ENCODE measurements at regions not wholly inside any gene's neighbourhood (a gene's known extent, or its start where the extent isn't known, plus 50 kb on each side); places are given as distances from the start of the nearest gene placed in this dataset.

GRCh38 chr18:78642296-78642951 lies 337.2 kb upstream of the SALL3 start:
- no peak overlapping the region for H3K4me3 ChIP-seq (ENCODE audit: low read depth, low read length)
- TF ChIP-seq CTCF (IDR thresholded peaks at IDR 0.05; ENCODE audit: borderline replicate concordance, insufficient read depth, low read depth, low read length): no peak

GRCh38 chr18:78643004-78643403 lies 336.6 kb upstream of the SALL3 start:
- TF ChIP-seq CTCF (IDR thresholded peaks at IDR 0.05; ENCODE audit: borderline replicate concordance, insufficient read depth, low read depth, low read length): no peak
- no peak overlapping the region for H3K4me3 ChIP-seq (ENCODE audit: low read depth, low read length)

- no peak overlapping the region for H3K4me3 ChIP-seq (ENCODE audit: low read depth, low read length)
- TF ChIP-seq CTCF (IDR thresholded peaks at IDR 0.05; ENCODE audit: borderline replicate concordance, insufficient read depth, low read depth, low read length): no peak
These were observed 335.6 kb upstream of the SALL3 start for GRCh38 chr18:78643981-78644380.

- H3K4me3 ChIP-seq (ENCODE audit: low read depth, low read length): no peak overlapping the region
- no peak for TF ChIP-seq CTCF (IDR thresholded peaks at IDR 0.05; ENCODE audit: borderline replicate concordance, insufficient read depth, low read depth, low read length)
These were observed 334.4 kb upstream of the SALL3 start for GRCh38 chr18:78645216-78645615.

GRCh38 chr18:78647018-78647417 lies 332.6 kb upstream of the SALL3 start:
- TF ChIP-seq CTCF (IDR thresholded peaks at IDR 0.05; ENCODE audit: borderline replicate concordance, insufficient read depth, low read depth, low read length): no peak

GRCh38 chr18:78649421-78649820 lies 330.2 kb upstream of the SALL3 start:
- H3K4me3 ChIP-seq (ENCODE audit: low read depth, low read length): no peak overlapping the region
- no peak for TF ChIP-seq CTCF (IDR thresholded peaks at IDR 0.05; ENCODE audit: borderline replicate concordance, insufficient read depth, low read depth, low read length)

More at GRCh38 chr18:78647018-78647417, 332.6 kb upstream of the SALL3 start:
- H3K4me3 ChIP-seq (ENCODE audit: low read depth, low read length): no peak overlapping the region

GRCh38 chr18:78650926-78651325 lies 328.7 kb upstream of the SALL3 start:
- no peak overlapping the region for H3K4me3 ChIP-seq (ENCODE audit: low read depth, low read length)
- no peak for TF ChIP-seq CTCF (IDR thresholded peaks at IDR 0.05; ENCODE audit: borderline replicate concordance, insufficient read depth, low read depth, low read length)
